Femur (tissue), 1 donor: ENCODE measurements at regions not wholly inside any gene's neighbourhood (a gene's known extent, or its start where the extent isn't known, plus 50 kb on each side); places are given as distances from the start of the nearest gene placed in this dataset.
A peak's percentile ranks its signal among the peaks of the same experiment; 100 is the strongest.

Experiments used
- DNase-seq: peaks from one replicate; pipeline ENCODE4 v3.0.0-alpha.2; 2017

- DNase-seq = no peak
These were observed 326.3 kb downstream of the TCERG1L start for GRCh38 chr10:130985158-130985753.

GRCh38 chr10:130986846-130987245 lies 324.7 kb downstream of the TCERG1L start:
- no peak for DNase-seq

DNA sequence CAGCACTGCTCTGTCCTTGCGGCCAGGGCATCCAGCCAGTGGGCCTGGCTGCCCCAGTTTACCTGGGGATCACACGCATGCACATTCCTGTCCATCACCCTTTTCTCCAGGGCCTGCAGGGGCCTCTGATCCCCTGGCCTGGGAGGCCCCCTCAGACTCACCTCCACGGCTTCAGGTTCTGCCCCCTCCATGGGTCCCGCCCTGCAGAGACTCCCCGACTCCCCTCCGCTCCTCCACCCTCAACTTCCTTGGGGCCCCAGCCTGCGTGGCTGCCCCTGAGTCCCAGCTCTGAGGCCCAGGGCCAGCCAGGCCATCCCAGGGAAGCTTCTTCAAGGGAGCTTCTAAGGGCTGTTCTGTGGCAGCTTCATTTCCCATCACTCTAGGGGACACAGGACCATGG lies 324.1 kb downstream of the TCERG1L start:
- no peak for DNase-seq

- DNase-seq = no peak
These were observed 321.8 kb downstream of the TCERG1L start for GRCh38 chr10:130989670-130990232.

DNA sequence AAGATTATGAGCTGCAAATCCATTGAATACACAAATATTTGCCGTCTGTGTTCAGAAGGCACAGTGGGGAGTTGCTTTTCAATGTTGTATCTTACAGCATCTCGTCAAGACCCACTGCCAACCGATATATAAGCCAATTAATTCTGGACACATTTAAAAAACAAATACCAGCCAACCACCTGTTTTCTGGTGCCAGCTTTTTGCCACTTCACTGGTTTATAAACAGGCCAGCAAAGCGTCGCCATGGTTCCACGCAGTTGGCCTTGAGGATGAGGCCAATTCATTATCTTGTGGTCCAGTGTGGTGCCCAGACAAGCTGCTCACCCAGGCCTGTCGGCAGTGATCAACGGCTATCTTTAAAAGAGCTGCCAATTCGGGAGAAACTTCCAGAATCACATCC lies 321.0 kb downstream of the TCERG1L start:
- no peak for DNase-seq

DNA sequence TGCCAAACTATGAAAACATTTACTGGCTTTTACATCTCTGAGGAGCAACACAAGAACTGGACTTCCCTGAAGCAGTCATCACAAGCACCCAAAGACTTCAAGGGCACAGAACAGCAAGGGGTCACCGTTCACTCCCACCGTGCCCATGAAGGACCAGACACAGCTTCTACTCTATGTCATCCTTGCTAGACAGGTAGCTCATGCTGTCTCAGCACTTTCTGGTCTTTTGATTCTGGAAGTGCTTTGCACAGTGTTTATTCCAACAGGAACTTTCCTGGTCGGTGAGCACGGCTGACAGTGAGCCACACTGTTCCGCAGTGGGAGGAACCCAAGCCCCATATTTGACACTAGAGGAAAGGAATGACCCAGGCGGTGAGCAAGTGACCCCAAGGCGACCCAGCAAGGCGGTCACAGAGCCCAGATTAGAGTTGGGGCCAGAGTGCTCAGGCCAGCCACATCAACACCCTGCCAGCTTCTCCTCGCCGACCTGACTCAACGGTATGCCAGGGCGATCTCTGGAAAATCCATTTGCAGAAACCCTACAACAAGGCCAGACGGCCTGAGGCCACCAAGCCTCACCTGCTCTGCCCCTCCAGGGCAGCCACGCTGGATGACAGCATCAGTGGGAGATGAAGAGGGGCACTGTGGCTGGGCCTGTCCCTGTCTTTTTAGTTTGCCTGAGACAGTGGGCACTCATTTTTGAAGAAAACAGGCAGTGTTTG lies 318.6 kb downstream of the TCERG1L start:
- no peak for DNase-seq

- DNase-seq = no peak
These were observed 317.9 kb downstream of the TCERG1L start for GRCh38 chr10:130993612-130994011.

DNA sequence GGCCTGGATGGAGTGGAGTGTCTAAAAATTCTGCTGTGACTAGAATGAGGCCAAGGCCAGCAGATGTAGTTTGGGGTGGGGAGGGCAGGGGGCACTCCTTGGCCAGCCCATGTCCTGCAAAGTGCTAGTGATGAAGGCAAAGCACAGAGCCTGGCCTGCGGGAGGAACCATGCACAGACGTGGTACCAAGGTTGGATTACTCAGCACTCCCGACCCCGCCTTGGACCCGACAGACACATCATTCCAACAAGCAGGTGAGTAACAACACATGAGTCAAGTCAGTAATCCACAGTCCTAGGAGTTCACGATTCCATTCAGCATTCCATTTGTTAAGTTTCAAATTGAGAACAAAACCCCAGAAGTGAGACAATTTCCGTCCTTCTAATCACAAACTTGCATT lies 317.3 kb downstream of the TCERG1L start:
- no peak for DNase-seq

- no peak for DNase-seq
These were observed 316.7 kb downstream of the TCERG1L start for GRCh38 chr10:130994845-130995244.

DNA sequence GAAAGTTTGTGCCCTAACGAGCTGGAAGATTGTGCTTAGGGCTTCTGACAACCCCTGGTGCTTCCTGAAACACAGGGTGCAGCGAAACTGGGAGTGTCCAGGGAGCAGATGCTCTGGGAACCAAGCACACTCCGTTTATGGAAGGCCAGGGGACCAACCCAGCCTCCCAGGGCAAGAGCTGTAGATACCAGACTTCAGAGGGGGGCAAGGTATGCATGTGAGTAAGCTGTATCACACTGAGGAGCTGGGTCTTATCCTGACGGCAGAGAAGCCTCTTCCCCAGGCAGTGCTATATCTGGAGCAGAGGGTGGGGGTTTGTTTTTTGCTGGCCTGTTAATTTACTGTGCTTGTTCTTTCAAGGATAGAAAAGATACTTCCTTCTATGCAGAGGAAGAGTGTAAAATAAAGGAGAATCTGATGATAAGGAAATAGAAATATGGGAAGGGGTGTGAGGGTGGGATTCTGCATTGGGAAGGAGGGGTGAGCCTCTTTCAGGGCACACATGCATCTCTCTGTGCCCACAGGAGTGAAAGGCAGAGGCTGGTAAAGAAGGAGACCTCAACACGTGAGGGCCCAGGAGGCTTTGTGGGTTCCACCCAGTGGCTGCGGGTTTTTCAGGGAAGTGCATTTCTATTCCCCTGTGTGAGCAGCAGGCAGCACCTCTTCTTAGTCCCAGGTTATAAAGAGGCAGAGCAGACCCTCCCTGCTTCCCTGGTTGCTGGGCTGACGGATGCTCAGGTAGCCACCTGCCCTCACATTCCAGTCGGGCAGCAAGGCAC lies 314.1 kb downstream of the TCERG1L start:
- DNase-seq = no peak

DNA sequence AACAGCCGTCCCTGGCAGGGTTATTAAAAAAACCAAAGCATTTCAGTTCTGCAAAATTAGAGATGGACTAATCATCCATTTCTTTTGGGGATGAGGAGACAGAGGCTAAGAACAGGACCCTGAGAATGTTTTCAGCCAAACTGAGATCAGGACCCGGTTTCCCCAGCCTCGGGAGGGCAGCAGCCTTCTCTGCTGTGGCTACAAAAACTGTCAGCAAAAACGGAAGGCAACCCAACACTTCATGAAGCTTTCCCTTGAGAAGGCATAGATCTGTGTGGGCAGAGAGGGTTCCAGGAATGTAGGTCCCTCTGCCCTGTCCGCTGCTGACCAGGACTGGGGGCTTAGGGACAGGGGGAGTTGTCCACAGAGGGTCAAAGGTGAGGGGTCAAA lies 313.5 kb downstream of the TCERG1L start:
- no peak for DNase-seq

DNA sequence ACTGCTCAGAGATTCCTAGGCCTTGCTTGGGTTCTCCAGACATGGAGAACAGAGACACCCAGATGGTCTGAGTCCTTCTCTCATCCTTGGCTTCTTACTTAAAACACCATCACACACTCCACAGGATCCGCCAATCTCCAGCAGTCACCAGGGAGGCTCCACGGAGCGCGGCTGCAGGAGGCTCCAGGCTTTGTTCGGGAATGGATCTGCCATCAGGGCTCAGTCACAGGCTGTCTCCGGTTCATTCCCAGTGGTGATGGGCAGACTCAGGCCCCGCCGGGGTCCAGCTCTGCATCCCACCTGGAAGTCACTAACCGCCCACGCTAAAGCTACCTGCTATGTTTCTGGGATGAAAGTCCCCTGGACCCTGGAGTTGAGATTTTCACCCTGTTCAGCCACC lies 312.9 kb downstream of the TCERG1L start:
- no peak for DNase-seq

DNA sequence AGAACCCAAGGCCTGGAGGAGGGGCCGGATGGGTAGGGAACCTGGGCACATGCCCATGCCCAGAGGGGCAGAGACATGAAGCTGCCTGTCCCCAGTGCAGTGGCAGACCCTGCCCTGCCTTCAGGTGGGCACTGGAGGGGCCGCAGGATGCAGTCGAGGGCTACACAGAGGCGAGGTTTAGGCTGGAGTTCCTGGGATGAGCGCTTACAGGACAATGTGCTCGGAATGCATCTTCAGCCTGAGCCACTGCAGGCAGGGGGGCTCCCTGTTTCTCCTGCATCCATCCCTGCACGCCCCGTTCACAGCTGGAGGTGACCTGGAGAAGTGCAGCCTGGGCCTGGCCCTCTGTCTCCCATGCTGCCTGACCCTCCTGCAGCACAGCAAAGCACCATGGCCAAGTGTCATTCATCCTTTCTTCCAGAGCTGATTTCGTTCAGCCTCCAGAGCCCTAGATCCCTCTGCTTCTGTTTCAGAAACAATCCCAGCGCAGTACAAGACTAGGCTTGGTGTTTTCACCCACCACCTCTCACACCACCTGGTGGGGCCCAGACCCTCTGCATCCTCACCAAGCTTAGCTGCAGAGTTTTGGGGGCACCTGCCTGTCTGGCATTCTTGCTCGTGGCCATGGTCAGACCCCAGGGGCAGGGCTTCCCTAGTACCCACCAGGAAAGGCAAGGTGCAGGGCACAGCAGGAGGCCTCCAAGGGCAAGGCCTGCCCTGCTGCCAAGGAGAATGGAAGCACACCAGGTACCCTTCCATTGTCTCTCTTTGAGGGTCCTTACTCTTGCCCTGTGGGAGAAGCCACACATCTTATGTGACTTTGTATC lies 311.9 kb downstream of the TCERG1L start:
- DNase-seq = no peak

GRCh38 chr10:131000244-131000643 lies 311.3 kb downstream of the TCERG1L start:
- DNase-seq = no peak

DNA sequence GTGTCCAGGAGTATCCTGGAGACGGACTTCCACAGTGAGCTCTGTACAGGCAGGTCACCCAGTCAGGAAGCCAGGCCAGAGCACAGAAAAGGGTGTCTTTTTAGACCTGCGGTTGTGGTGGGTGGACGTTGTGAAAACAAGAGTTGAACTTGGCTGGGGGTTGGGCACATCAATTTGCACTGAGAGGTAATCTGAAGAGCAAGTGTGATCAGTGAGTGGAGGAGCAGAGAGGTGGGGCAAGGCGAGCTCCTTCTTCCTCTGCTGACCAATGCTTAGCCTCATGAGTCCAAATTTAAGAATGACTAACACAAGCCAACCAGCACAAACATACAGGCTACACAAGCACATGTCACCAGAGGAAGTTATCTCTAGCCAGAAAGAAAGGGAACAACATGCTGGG lies 310.8 kb downstream of the TCERG1L start:
- no peak for DNase-seq

GRCh38 chr10:131001438-131001837 lies 310.1 kb downstream of the TCERG1L start:
- peak; percentile 2 for DNase-seq

GRCh38 chr10:131002031-131002861 lies 309.3 kb downstream of the TCERG1L start:
- peak; percentile 32 for DNase-seq

GRCh38 chr10:131003455-131003854 lies 308.1 kb downstream of the TCERG1L start:
- no peak for DNase-seq

DNA sequence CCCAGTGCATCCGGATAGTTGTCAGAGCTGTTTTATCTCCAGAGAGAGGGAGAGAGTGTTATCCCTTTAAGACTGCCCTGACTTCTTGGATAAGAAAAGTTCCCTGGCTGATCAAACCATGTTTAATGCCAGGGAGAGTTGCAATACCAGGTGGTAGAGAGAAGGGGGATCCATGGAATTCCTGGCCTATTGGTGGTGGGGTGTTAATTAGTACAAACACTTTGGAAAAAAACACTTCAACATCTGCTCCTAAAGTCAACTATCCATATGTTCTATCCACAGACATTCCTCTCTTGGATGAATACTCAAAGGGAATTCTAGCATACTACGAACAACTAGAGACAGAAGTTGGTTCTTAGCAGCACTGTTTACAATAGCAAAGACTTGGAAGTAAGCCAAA lies 307.2 kb downstream of the TCERG1L start:
- no peak for DNase-seq

GRCh38 chr10:131006458-131007256 lies 304.9 kb downstream of the TCERG1L start:
- no peak for DNase-seq

- DNase-seq = no peak
These were observed 301.7 kb downstream of the TCERG1L start for GRCh38 chr10:131009791-131010190.
